ENCODE measurements at regions not wholly inside any gene's neighbourhood (a gene's known extent, or its start where the extent isn't known, plus 50 kb on each side); places are given as distances from the start of the nearest gene placed in this dataset.

GRCh38 chr16:79757968-79758367, 157.4 kb upstream of the MAF start:
- whole genome bisulfite sequencing, 3 donors: 82 to 93% (median 93%) methylated on average over 6 of the region's 6 CpGs
- Histone ChIP-seq H3K36me3 (ENCODE audit: insufficient read depth in 1 of 2, low read depth in 1 of 2) (no peaks in the 10 kb centered on the region), H3K4me1 (no peaks in the 10 kb centered on the region), H3K9me3 (no peaks in the 10 kb centered on the region), H3K27ac (no peak overlapping the region), H3K4me3 (no peak overlapping the region), H3K27me3 (ENCODE audit: insufficient read depth in 3 of 3, low read length in 2 of 3) (peaks cover 0 to 1% (median 1%) of the 10 kb centered on the region in 3 donors)
- intact Hi-C loops (cut with DNase I): no loop called here
- TF ChIP-seq CTCF (IDR thresholded peaks at IDR 0.05): no peak
- DNase-seq (no peak), ATAC-seq (no peak)

- no peaks in the 10 kb centered on the region for H3K4me1 ChIP-seq
- H3K9me3 ChIP-seq: no peaks in the 10 kb centered on the region
- H3K4me3 ChIP-seq: no peak overlapping the region
- ATAC-seq (no peak), DNase-seq (no peak)
- no peak overlapping the region for H3K27ac ChIP-seq
- intact Hi-C loops (cut with DNase I): no loop called here
- no peaks in the 10 kb centered on the region for H3K36me3 ChIP-seq (ENCODE audit: insufficient read depth in 1 of 2, low read depth in 1 of 2)
- WGBS, 3 donors: 77 to 80% (median 79%) methylated on average over 5 of the region's 5 CpGs
- peaks cover 0 to 3% (median 1%) of the 10 kb centered on the region in 3 donors for H3K27me3 ChIP-seq (ENCODE audit: insufficient read depth in 3 of 3, low read length in 2 of 3)
- no peak for TF ChIP-seq CTCF (IDR thresholded peaks at IDR 0.05)
Measured at GRCh38 chr16:79757163-79757562, 156.6 kb upstream of the MAF start.

GRCh38 chr16:79756571-79756970, 156.0 kb upstream of the MAF start:
- ATAC-seq: no peak

DNA sequence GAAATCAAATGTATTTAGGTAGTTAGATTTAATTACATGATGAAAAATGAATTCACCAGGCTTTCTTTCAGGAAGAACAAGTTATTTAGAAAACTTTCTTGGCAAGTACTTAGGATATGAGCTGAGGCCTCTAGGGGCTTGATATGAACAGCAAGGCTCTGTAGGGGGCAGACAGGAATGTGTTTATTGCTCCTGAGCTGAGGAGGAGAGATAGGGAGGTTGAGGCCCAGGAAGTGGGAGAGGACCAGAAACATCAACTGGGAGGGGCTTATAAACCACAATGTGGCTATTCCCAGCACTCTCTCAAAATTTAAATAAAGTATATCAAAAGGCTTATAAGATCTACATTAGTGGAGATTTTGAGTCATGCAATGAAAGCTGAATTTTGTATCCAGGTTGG, 154.0 kb upstream of the MAF start:
- Histone ChIP-seq H3K4me3 (no peak overlapping the region), H3K27me3 (ENCODE audit: insufficient read depth in 3 of 3, low read length in 2 of 3) (peaks cover 0 to 3% (median 1%) of the 10 kb centered on the region in 3 donors), H3K36me3 (ENCODE audit: insufficient read depth in 1 of 2, low read depth in 1 of 2) (no peaks in the 10 kb centered on the region), H3K27ac (no peak overlapping the region), H3K4me1 (no peaks in the 10 kb centered on the region), H3K9me3 (no peaks in the 10 kb centered on the region)
- intact Hi-C loops (cut with DNase I): no loop called here
- DNase-seq (no peak), ATAC-seq (no peak)
- TF ChIP-seq CTCF (IDR thresholded peaks at IDR 0.05): no peak

More at GRCh38 chr16:79756571-79756970, 156.0 kb upstream of the MAF start:
- Histone ChIP-seq H3K36me3 (ENCODE audit: insufficient read depth in 1 of 2, low read depth in 1 of 2) (no peaks in the 10 kb centered on the region), H3K27ac (no peak overlapping the region), H3K27me3 (ENCODE audit: insufficient read depth in 3 of 3, low read length in 2 of 3) (peaks cover 0 to 3% (median 1%) of the 10 kb centered on the region in 3 donors), H3K4me1 (no peaks in the 10 kb centered on the region), H3K4me3 (no peak overlapping the region), H3K9me3 (no peaks in the 10 kb centered on the region)
- intact Hi-C loops (cut with DNase I): no loop called here
- no peak for DNase-seq
- 95 to 97% (median 96%) methylated on average over 5 of the region's 5 CpGs for WGBS, 3 donors
- TF ChIP-seq CTCF (IDR thresholded peaks at IDR 0.05): no peak

DNA sequence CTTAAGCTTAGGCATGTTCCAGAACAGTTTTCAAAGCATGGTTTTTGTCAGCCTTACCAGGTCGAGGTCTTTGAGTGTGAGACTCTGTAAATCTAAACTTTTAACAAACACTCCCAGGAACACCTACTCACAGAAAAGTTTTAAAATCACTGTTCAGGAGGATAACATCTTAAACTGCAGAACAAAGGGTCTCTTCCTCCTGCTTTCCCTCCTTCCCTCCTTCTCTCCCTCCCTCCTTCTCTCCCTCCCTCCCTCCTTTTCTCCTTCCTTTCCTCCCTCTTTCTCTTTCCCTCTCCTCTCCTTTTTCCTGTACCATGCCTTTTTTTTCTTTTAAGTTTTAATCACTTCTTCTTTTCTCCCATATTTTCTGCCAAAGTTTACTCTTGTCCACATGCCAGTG, 153.5 kb upstream of the MAF start:
- Histone ChIP-seq H3K36me3 (ENCODE audit: insufficient read depth in 1 of 2, low read depth in 1 of 2) (no peaks in the 10 kb centered on the region), H3K4me1 (no peaks in the 10 kb centered on the region), H3K4me3 (no peak overlapping the region), H3K9me3 (no peaks in the 10 kb centered on the region), H3K27me3 (ENCODE audit: insufficient read depth in 3 of 3, low read length in 2 of 3) (peaks cover 0 to 3% (median 1%) of the 10 kb centered on the region in 3 donors), H3K27ac (no peak overlapping the region)
- ATAC-seq (no peak), DNase-seq (no peak)
- TF ChIP-seq CTCF (IDR thresholded peaks at IDR 0.05): no peak
- WGBS, 3 donors: 54 to 63% (median 58%) methylated on average over 1 of the region's 1 CpG
- intact Hi-C loops (cut with DNase I): no loop called here
